WTC11 (cell line): ENCODE measurements at regions not wholly inside any gene's neighbourhood (a gene's known extent, or its start where the extent isn't known, plus 50 kb on each side); places are given as distances from the start of the nearest gene placed in this dataset.

ENCODE experiments used
- SP1 ChIP-seq: sonication (generic); formaldehyde crosslinking; conservative IDR thresholded peaks from 2 replicates; pipeline ENCODE4 v1.8.1; 2022; ENCODE audit warnings: missing genetic modification reagents
- ZNF232 ChIP-seq: sonication (generic); formaldehyde crosslinking; IDR thresholded peaks from 2 replicates; pipeline ENCODE4 v1.8.0; 2022; ENCODE audit warnings: mild to moderate bottlenecking, missing genetic modification reagents
- ZNF263 ChIP-seq: sonication (generic); formaldehyde crosslinking; IDR thresholded peaks from 2 replicates; pipeline ENCODE4 v1.8.1; 2022; ENCODE audit warnings: low read depth, mild to moderate bottlenecking, moderate library complexity, missing genetic modification reagents
- TF ChIP-seq, protein P1 (sequence below): fragments of 200-600 bp; IDR thresholded peaks from 2 replicates; pipeline ENCODE4 v1.8.0; 2022; ENCODE audit warnings: antibody characterized with exemption

DNA sequence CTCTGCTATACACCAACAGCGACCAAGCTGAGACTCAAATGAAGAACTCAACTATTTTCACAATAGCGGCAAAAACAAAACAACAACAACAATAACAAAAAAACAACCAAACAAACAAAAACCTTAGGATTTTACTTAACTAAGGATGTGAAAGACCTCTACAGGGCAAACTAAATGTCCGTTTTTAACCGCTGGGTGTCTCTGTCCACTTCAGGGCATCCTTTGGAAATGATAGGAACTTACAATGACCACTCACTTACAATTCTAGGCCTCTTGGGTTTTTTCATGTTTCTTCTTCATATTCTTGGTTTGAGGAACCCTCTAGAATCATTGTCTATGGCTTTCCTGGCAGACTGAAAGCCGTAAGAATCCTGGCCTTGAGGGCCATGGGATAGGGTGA, 134.0 kb upstream of the FAM78B start:
- no peak for TF ChIP-seq ZNF232 (CRISPR knock-in tag)
- TF ChIP-seq SP1 (CRISPR knock-in tag) = no peak
- TF ChIP-seq, protein P1, sequence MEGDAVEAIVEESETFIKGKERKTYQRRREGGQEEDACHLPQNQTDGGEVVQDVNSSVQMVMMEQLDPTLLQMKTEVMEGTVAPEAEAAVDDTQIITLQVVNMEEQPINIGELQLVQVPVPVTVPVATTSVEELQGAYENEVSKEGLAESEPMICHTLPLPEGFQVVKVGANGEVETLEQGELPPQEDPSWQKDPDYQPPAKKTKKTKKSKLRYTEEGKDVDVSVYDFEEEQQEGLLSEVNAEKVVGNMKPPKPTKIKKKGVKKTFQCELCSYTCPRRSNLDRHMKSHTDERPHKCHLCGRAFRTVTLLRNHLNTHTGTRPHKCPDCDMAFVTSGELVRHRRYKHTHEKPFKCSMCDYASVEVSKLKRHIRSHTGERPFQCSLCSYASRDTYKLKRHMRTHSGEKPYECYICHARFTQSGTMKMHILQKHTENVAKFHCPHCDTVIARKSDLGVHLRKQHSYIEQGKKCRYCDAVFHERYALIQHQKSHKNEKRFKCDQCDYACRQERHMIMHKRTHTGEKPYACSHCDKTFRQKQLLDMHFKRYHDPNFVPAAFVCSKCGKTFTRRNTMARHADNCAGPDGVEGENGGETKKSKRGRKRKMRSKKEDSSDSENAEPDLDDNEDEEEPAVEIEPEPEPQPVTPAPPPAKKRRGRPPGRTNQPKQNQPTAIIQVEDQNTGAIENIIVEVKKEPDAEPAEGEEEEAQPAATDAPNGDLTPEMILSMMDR = no peak
- TF ChIP-seq ZNF263 (CRISPR knock-in tag) = no peak
